HUES48 (cell line): ENCODE measurements at regions not wholly inside any gene's neighbourhood (a gene's known extent, or its start where the extent isn't known, plus 50 kb on each side); places are given as distances from the start of the nearest gene placed in this dataset.
A peak's percentile ranks its signal among the peaks of the same experiment; 100 is the strongest.

Source experiments
- H3K27ac ChIP-seq: one replicate; pipeline ENCODE4 v1.7.0; 2013; ENCODE audit warnings: low read depth, low read length, inconsistent platforms
- H3K27me3 ChIP-seq: 2 replicates; pipeline ENCODE4 v1.6.1; 2013; ENCODE audit warnings: mild to moderate bottlenecking, low read length; ENCODE audit not compliant: control insufficient read depth, insufficient read depth
- H3K36me3 ChIP-seq: 2 replicates; pipeline ENCODE4 v1.6.1; 2013; ENCODE audit warnings: low read length; ENCODE audit not compliant: control insufficient read depth, insufficient read depth
- H3K4me1 ChIP-seq: 2 replicates; pipeline ENCODE4 v1.6.1; 2013; ENCODE audit warnings: mild to moderate bottlenecking, low read length; ENCODE audit not compliant: control insufficient read depth, insufficient read depth
- H3K4me3 ChIP-seq: 2 replicates; pipeline ENCODE4 v1.5.1; 2013; ENCODE audit warnings: mild to moderate bottlenecking, low read depth, low read length
- H3K9ac ChIP-seq: 2 replicates; pipeline ENCODE4 v1.6.1; 2013; ENCODE audit warnings: mild to moderate bottlenecking, low read depth, low read length, moderate library complexity
- H3K9me3 ChIP-seq: 2 replicates; pipeline ENCODE4 v1.6.1; 2013; ENCODE audit warnings: low read length; ENCODE audit not compliant: control insufficient read depth, insufficient read depth

DNA sequence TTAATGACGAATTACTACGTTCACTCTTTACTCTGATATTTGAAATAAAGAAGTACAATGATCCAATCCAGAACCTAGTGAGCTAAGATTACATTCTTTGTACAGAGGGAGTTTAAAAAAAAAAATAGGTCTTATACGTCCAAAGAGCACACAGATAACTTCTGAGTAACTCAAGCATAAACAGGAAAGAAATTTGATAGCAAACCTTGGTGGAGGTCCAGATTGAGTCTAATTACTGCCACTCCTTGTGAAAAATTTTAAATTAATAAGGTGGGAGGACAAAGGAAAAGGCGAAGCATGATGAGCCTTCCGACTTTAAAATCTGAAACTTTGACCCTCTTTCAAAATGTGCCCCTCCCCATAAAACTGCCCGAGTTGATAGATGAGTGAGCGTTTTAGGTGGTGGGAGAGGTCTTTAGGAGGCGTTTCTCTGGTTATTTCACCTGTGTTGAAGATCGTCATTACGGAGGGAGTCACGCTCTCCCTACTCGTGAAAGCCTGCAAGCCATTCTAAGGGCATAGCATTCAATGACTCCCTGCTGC, 127.0 kb upstream of the ROBO2 start:
- Histone ChIP-seq H3K9me3 (no peaks in the 10 kb centered on the region), H3K27ac (no peak overlapping the region), H3K4me1 (no peaks in the 10 kb centered on the region; the same call in 1 of the 2 replicates), H3K36me3 (no peaks in the 10 kb centered on the region), H3K27me3 (no peaks in the 10 kb centered on the region), H3K4me3 (no peak overlapping the region), H3K9ac (no peak overlapping the region)

DNA sequence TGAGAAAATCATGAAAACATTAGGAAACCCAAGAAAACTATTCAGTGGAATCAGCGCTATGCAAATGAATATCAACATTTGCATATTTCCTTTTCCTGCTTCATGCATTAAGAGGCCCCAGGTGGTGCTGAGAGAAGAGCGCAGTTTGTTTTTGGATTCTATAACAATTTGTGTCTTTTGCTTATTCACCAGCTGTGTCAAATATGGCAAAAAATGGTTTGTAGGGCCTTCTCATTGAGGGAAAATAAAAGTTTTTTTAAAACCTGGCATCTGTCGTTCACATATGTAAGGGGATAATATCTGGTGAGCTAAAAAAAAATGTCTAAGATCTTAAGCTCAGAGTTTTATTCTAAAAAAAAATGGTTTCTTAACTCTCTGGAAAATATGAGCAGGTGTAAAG, 122.5 kb upstream of the ROBO2 start:
- H3K4me3 ChIP-seq, result no peak overlapping the region
- H3K9ac ChIP-seq, result no peak overlapping the region
- no peaks in the 10 kb centered on the region; the same call in 1 of the 2 replicates for H3K4me1 ChIP-seq
- no peaks in the 10 kb centered on the region for H3K36me3 ChIP-seq
- H3K9me3 ChIP-seq, result no peaks in the 10 kb centered on the region
- no peaks in the 10 kb centered on the region for H3K27me3 ChIP-seq
- no peak overlapping the region for H3K27ac ChIP-seq

DNA sequence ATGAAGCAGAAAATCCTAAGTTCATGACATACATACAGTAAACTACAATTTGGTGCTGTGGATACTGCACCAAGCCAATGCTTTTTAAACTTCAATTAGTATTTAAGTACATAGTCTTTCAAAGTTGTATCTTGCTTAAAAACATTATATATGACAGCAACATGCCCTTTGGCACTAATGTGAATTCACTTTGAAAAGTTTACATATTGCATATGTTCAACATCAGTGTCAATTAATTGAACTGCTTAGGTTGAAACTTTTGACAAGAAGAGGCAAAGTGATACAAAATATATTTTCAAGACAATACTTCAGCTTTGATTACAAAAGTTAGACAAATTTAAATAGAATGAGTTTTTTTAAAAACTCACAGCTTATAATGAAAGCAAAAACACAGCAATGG, 119.4 kb upstream of the ROBO2 start:
- H3K27me3 ChIP-seq, result no peaks in the 10 kb centered on the region
- no peak overlapping the region for H3K9ac ChIP-seq
- no peaks in the 10 kb centered on the region; the same call in 1 of the 2 replicates for H3K4me1 ChIP-seq
- H3K4me3 ChIP-seq, result no peak overlapping the region
- H3K27ac ChIP-seq, result no peak overlapping the region
- no peaks in the 10 kb centered on the region for H3K36me3 ChIP-seq
- H3K9me3 ChIP-seq, result no peaks in the 10 kb centered on the region

DNA sequence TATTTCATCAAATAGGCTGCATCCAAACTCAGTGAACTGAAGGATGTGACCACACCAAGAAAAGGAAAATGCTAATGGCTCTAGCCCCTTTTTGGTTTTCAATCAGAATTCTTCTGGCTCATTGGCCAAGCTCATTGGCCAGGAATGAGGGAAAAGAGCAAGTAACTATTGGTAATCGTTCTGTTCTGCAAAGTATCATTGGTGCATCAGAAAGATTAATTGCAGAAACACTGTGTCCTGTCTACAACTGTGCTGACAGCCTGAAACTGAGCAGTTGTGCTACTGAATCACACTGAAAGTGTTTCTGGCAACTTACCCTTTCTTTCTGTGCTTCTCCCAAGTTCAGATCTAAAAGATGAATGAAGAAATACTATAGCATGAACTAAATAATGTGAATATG, 116.4 kb upstream of the ROBO2 start:
- Histone ChIP-seq H3K9ac (no peak overlapping the region), H3K36me3 (no peaks in the 10 kb centered on the region), H3K27me3 (no peaks in the 10 kb centered on the region), H3K9me3 (no peaks in the 10 kb centered on the region), H3K4me1 (no peaks in the 10 kb centered on the region), H3K27ac (no peak overlapping the region), H3K4me3 (no peak overlapping the region)

DNA sequence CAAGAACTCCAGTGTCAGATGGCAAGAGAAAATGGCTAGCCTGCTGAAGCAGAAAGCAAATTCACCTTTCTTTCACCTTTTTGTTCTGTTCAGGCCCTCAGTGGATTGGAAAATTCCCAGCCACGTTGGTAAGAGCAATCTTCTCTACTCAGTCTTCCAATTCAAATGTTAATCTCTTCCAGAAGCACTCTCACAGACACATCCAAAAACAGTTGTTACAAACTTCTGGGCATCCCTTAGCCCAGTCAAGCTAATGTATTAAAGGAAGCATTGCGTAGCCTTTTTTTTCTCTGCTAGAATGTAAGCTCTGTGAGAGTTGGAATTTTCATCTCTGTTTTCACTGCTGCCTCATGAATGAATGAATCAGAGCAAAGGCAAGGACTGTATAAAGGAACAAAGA, 109.2 kb upstream of the ROBO2 start:
- Histone ChIP-seq H3K27me3 (no peaks in the 10 kb centered on the region), H3K9me3 (no peaks in the 10 kb centered on the region), H3K27ac (peak overlapping the region; percentile 44), H3K4me1 (no peaks in the 10 kb centered on the region; the same call in 1 of the 2 replicates), H3K36me3 (no peaks in the 10 kb centered on the region), H3K4me3 (no peak overlapping the region), H3K9ac (no peak overlapping the region)

DNA sequence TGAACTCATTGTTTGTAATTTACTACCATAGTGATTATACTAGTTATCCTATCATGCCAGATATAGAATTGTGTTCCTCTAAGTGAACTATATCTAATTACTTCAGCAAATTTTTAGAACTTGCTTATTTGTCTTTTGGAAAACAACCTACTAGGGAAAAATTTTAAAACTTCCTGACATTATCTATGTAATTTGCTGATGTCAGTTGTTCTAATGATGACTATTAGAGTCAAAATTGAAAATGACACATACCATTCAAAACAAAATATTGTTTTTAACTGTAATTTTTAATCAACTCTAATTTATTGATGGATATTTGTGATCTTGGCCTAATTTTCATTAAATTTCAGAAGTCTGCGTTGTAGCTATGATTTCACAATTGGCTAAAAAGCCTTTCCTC, 106.7 kb upstream of the ROBO2 start:
- Histone ChIP-seq H3K36me3 (no peaks in the 10 kb centered on the region), H3K4me3 (no peak overlapping the region), H3K4me1 (no peaks in the 10 kb centered on the region; the same call in 1 of the 2 replicates), H3K9ac (no peak overlapping the region), H3K9me3 (no peaks in the 10 kb centered on the region), H3K27ac (no peak overlapping the region), H3K27me3 (no peaks in the 10 kb centered on the region)

DNA sequence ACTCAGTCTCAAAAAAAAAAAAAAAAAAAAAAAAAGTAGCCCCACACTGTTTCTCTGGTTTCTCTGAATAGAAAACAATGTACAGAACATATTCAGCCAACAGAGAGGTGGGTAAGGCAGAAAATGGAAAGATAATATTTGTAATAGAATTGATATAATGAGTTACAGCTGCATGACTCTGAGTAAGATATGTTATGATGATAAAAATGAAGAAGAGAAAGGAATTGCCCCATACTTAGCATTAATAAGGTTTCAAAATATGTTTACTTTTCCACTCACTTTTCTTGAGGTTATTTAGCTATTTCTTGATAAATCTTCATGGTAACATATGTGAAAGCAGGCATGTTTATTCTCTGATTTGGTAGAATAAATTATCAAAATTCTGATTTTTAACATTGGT, 100.9 kb upstream of the ROBO2 start:
- no peaks in the 10 kb centered on the region for H3K9me3 ChIP-seq
- H3K4me1 ChIP-seq, result peaks cover 26% of the 10 kb centered on the region
- H3K27me3 ChIP-seq, result no peaks in the 10 kb centered on the region
- H3K27ac ChIP-seq, result no peak overlapping the region
- H3K4me3 ChIP-seq, result no peak overlapping the region
- no peaks in the 10 kb centered on the region for H3K36me3 ChIP-seq
- H3K9ac ChIP-seq, result no peak overlapping the region

DNA sequence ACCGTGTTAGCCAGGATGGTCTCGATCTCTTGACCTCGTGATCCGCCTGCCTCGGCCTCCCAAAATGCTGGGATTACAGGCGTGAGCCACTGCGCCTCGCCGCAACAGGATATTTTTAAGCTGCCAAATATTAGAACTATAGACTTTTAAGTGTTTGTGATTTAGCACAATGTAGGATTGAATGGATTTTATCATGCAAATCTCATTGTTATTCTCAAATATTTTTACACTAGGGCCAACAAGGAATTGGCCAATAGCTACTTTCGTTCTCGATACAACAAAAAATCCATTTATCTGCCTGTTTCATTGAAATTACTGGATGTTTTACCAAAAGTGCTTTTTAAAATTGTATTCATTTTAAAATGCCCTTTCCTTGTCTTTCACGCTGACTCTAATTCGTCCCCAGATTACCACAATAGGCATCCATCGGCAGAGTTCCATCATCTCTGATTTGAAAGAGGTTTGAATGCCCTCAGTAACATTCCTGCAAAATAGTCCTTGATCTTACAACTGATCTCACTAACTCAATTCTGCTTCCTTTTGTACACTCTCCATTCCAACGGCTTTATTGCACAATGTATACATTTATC, 99.6 kb upstream of the ROBO2 start:
- Histone ChIP-seq H3K27ac (no peak overlapping the region), H3K36me3 (no peaks in the 10 kb centered on the region), H3K4me1 (peaks cover 26% of the 10 kb centered on the region), H3K9ac (no peak overlapping the region), H3K27me3 (no peaks in the 10 kb centered on the region), H3K9me3 (no peaks in the 10 kb centered on the region), H3K4me3 (no peak overlapping the region)

DNA sequence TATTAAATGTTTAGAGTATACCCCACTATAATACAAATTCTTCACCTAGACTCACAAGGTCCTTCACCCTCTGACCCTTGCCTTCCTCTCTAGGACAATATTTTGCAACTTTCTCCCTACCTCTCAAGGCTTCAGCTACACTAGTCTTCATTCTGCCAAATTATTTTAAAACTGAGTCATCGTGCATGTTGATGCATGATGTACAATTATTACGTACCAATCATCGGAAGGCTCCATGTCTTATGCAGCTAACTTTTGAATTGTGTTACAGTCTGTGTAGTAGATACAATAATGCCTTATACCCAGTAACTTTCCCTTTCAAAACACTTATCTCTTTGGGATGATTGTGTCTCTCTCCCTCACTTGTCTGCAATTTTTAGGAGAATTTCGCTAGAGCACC, 98.5 kb upstream of the ROBO2 start:
- Histone ChIP-seq H3K4me3 (no peak overlapping the region), H3K27ac (no peak overlapping the region), H3K9ac (no peak overlapping the region)

DNA sequence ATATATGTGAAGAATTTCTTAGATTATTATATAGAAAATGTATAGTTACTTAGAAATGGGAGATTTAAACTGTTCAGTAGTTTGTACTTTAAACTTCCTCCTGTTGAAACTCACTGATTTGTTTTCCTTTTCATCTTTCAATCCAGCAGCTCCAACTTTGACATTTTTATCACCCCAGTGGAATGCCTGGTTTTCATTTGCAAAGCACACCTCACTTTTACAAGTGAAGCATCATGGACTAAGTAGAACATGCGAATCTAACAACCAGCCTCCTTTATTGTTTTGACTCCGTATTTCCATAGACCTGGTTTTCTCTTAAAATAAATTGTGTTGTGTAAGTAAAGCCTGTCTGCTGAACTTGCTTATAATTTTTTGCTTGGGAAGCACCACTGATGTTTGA, 97.8 kb upstream of the ROBO2 start:
- no peaks in the 10 kb centered on the region for H3K27me3 ChIP-seq
- peak overlapping the region; percentile 37 for H3K27ac ChIP-seq
- no peaks in the 10 kb centered on the region for H3K9me3 ChIP-seq
- H3K9ac ChIP-seq, result no peak overlapping the region
- H3K4me3 ChIP-seq, result no peak overlapping the region
- no peaks in the 10 kb centered on the region for H3K36me3 ChIP-seq
- peaks cover 26% of the 10 kb centered on the region for H3K4me1 ChIP-seq

More for the DNA sequence above, 98.5 kb upstream of the ROBO2 start:
- Histone ChIP-seq H3K9me3 (no peaks in the 10 kb centered on the region), H3K4me1 (peaks cover 26% of the 10 kb centered on the region), H3K27me3 (no peaks in the 10 kb centered on the region), H3K36me3 (no peaks in the 10 kb centered on the region)

DNA sequence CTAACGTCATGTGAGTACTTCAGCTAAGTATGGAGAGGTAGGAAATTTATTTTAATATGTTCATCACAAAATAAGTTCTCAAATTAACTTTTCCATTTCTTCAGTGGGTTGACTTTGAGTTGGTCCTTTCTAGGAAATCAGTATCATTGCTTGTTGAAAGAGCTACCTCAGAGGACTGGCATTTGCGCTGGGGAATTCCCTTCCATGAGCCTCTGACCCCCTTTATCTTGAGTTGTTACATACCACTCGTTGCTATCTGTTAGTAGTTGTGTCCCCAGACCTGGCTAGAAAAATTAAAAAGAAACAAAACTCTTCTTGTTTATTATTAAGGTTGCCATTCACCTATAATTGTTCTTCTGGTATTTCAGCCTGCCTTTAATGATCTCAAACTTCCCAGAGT, 96.8 kb upstream of the ROBO2 start:
- no peak overlapping the region for H3K9ac ChIP-seq
- H3K9me3 ChIP-seq, result no peaks in the 10 kb centered on the region
- H3K27ac ChIP-seq, result peak overlapping the region; percentile 78
- H3K4me1 ChIP-seq, result peaks cover 26% of the 10 kb centered on the region
- H3K4me3 ChIP-seq, result no peak overlapping the region
- no peaks in the 10 kb centered on the region for H3K36me3 ChIP-seq
- H3K27me3 ChIP-seq, result no peaks in the 10 kb centered on the region
